A549 (cell line): ENCODE measurements at regions not wholly inside any gene's neighbourhood (a gene's known extent, or its start where the extent isn't known, plus 50 kb on each side); places are given as distances from the start of the nearest gene placed in this dataset.

Experiments used
- ATAC-seq, 2 experiments: fragments of 200-7000 bp in 1 of 2; fragments of >200 bp in 1 of 2; cut with Nextera tagmentation in 1 of 2; cut with Tn5 transposase in 1 of 2; 3 replicates each; pipeline versions ENCODE4 v1.8.0 to v1.9.1; 2018 to 2020; ENCODE audit warnings: mild to moderate bottlenecking in 1 of 2, moderate library complexity in 1 of 2
- CTCF ChIA-PET: fragments of 300-600 bp; sonication (Branson Sonifier 250); formaldehyde crosslinking; extraction: SDS; loops from one replicate; lab custom pipeline; 2021; ENCODE audit warnings: antibody characterized with exemption, inconsistent platforms; lab: Yijun Ruan, JAX
- POLR2A ChIA-PET: fragments of 350-600 bp; formaldehyde crosslinking; extraction: SDS; loops from one replicate; lab custom pipeline; 2021; ENCODE audit warnings: antibody characterized with exemption, inconsistent platforms; lab: Yijun Ruan, JAX
- DNase-seq, 2 experiments: peaks; one replicate each; pipeline versions ENCODE4 v3.0.0 to v3.0.0-alpha.2; 2011 to 2016; ENCODE audit warnings: low read depth in 1 of 2, low spot score in 1 of 2
- FAIRE-seq: peaks from 2 replicates; lab custom pipeline; 2011; peaks lifted over from hg19 to GRCh38; lab: Jason Lieb, UNC
- H3K27ac ChIP-seq, 2 experiments: fragments of >200 bp; sonication (Bioruptor Twin); formaldehyde crosslinking; 3 replicates each; pipeline ENCODE4 v1.5.1; 2016 to 2017
- H3K4me1 ChIP-seq: fragments of >200 bp; sonication (Bioruptor Twin); formaldehyde crosslinking; 3 replicates; pipeline ENCODE4 v1.6.1; 2016
- H3K4me2 ChIP-seq: fragments of >200 bp; sonication (Bioruptor Twin); formaldehyde crosslinking; 3 replicates; pipeline ENCODE4 v1.6.1; 2016
- H3K4me3 ChIP-seq: fragments of >200 bp; sonication (Bioruptor Twin); formaldehyde crosslinking; 3 replicates; pipeline ENCODE4 v1.5.1; 2016
- H3K9me3 ChIP-seq: fragments of >200 bp; sonication (Bioruptor Twin); formaldehyde crosslinking; 3 replicates; pipeline ENCODE4 v1.6.1; 2016
- CBX2 ChIP-seq: fragments of 200-600 bp; sonication (generic); IDR thresholded peaks from 2 replicates; pipeline ENCODE4 v1.6.1; 2016; ENCODE audit warnings: low read depth, mild to moderate bottlenecking, borderline replicate concordance
- CHD2 ChIP-seq: fragments of 150-350 bp; IDR thresholded peaks from 2 replicates; pipeline ENCODE4 v1.6.1; 2014; ENCODE audit warnings: low read length; ENCODE audit not compliant: partially characterized antibody
- FOXS1 ChIP-seq: fragments of 250-450 bp; sonication (Bioruptor Pico); IDR thresholded peaks from 2 replicates; pipeline ENCODE4 v1.5.0; 2020; ENCODE audit warnings: mild to moderate bottlenecking, moderate library complexity
- HDAC2 ChIP-seq: fragments of 200-600 bp; sonication (generic); IDR thresholded peaks from 2 replicates; pipeline ENCODE4 v1.6.1; 2016
- HOXB5 ChIP-seq: fragments of 250-450 bp; sonication (Bioruptor Pico); IDR thresholded peaks from 2 replicates; pipeline ENCODE4 v1.5.0; 2020; ENCODE audit warnings: mild to moderate bottlenecking, moderate library complexity
- MAFK ChIP-seq: fragments of 450-650 bp; IDR thresholded peaks from 2 replicates; pipeline ENCODE4 v1.6.1; 2014; ENCODE audit not compliant: partially characterized antibody
- MAZ ChIP-seq: fragments of 150-350 bp; IDR thresholded peaks from 2 replicates; pipeline ENCODE4 v1.6.1; 2014; ENCODE audit warnings: antibody characterized with exemption, low read depth, low read length, borderline replicate concordance
- NR3C1 ChIP-seq: fragments of >200 bp; sonication (Bioruptor Twin); formaldehyde crosslinking; IDR thresholded peaks from 3 replicates; pipeline ENCODE4 v1.6.1; 2017
- RARB ChIP-seq: fragments of 250-450 bp; sonication (Bioruptor Pico); IDR thresholded peaks from 2 replicates; pipeline ENCODE4 v1.8.0; 2021; ENCODE audit warnings: mild to moderate bottlenecking, moderate library complexity
- RNF2 ChIP-seq: fragments of 200-600 bp; sonication (generic); IDR thresholded peaks from 2 replicates; pipeline ENCODE4 v1.6.1; 2016; ENCODE audit warnings: low read depth, mild to moderate bottlenecking, antibody characterized with exemption, moderate library complexity, borderline replicate concordance
- SMC3 ChIP-seq: fragments of >200 bp; sonication (Bioruptor Twin); formaldehyde crosslinking; IDR thresholded peaks from 3 replicates; pipeline ENCODE4 v1.6.1; 2018; ENCODE audit warnings: inconsistent platforms
- SREBF2 ChIP-seq: fragments of 450-650 bp; IDR thresholded peaks from 2 replicates; pipeline ENCODE4 v1.6.1; 2014; ENCODE audit warnings: mild to moderate bottlenecking, moderate library complexity
- TFCP2L1 ChIP-seq: fragments of 250-450 bp; sonication (Bioruptor Pico); IDR thresholded peaks from 2 replicates; pipeline ENCODE4 v1.5.0; 2021; ENCODE audit warnings: mild to moderate bottlenecking
- TP53 ChIP-seq: fragments of 250-450 bp; sonication (Bioruptor Pico); IDR thresholded peaks from 2 replicates; pipeline ENCODE4 v1.5.0; 2021; ENCODE audit warnings: mild to moderate bottlenecking, moderate library complexity
- ZC3H11A ChIP-seq: fragments of 450-650 bp; IDR thresholded peaks from 2 replicates; pipeline ENCODE4 v1.6.1; 2014; ENCODE audit warnings: antibody characterized with exemption, mild to moderate bottlenecking
- WGBS: methylation state at CpG from one replicate; pipeline ENCODE4 v1.1.6; 2017; ENCODE audit errors: missing lambda C conversion rate; 5-methylcytosine and 5-hydroxymethylcytosine counted together
- TF ChIP-seq, protein P1 (sequence below): fragments of >200 bp; sonication (Bioruptor Twin); formaldehyde crosslinking; IDR thresholded peaks from 3 replicates; pipeline ENCODE4 v1.6.1; 2016
- TF ChIP-seq, protein P2 (sequence below): fragments of >200 bp; sonication (Bioruptor Twin); formaldehyde crosslinking; IDR thresholded peaks from 2 replicates; pipeline ENCODE4 v1.6.1; 2016
- TF ChIP-seq, protein P3 (sequence below): fragments of 200-600 bp; sonication (generic); IDR thresholded peaks from 2 replicates; pipeline ENCODE4 v1.6.1; 2016; ENCODE audit warnings: antibody characterized with exemption, mild to moderate bottlenecking, moderate library complexity
- TF ChIP-seq, protein P4 (sequence below): IDR thresholded peaks from 2 replicates; pipeline ENCODE4 v1.6.1; 2012; ENCODE audit warnings: low read depth, borderline replicate concordance
- TF ChIP-seq, protein P5 (sequence below): fragments of >200 bp; sonication (Bioruptor Twin); formaldehyde crosslinking; IDR thresholded peaks from 3 replicates; pipeline ENCODE4 v1.5.1; 2016

DNA sequence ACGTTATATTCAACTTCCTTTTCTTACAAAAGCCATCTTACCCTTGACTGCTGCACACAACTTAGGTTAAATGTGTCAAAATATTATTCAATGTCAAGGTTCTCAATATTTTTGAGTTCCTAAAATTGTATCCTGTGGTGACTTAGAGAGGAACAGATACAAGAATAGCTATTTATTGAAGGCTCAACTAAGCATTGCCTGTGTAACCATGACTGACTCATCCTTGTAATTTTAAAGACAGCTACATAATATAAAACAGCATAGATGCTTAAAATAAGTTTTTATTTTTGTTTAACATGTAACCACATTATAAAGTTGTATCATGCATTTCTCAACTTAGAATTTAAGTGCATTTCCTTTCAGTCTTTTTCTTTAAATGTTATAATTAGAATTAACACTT is 312.9 kb upstream of the RGMB start (continued):
- TF ChIP-seq RNF2, result no peak
- no peak for TF ChIP-seq SREBF2
- no peak for TF ChIP-seq NR3C1

DNA sequence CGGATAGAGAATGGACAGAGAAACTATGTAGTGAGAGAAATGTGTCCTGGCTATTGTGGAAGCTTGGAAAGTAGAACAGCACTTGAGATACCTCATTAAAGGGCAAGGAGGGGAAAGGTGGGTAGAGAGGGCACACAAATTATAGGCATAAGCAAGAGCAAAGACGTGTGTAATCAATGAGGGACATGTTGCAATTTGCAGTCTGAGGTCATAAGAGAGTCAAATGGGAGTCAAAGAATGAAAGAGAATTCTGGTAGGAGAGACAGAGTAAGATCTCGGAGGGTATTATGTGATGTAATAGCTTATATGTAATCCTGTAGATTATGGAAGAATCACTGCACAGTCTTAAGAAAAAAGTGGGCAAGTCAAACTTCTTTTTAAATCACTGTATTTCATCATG is 312.0 kb upstream of the RGMB start:
- POLR2A ChIA-PET, result no interaction called here
- no peak for ATAC-seq
- 25% methylated on average over 3 of the region's 3 CpGs for WGBS
- CTCF ChIA-PET, result no interaction called here
- no peaks in the 10 kb centered on the region for H3K9me3 ChIP-seq
- no peak overlapping the region for H3K4me3 ChIP-seq
- DNase-seq, result no peak
- TF ChIP-seq, protein P1, sequence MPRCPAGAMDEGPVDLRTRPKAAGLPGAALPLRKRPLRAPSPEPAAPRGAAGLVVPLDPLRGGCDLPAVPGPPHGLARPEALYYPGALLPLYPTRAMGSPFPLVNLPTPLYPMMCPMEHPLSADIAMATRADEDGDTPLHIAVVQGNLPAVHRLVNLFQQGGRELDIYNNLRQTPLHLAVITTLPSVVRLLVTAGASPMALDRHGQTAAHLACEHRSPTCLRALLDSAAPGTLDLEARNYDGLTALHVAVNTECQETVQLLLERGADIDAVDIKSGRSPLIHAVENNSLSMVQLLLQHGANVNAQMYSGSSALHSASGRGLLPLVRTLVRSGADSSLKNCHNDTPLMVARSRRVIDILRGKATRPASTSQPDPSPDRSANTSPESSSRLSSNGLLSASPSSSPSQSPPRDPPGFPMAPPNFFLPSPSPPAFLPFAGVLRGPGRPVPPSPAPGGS, result no peak
- TF ChIP-seq SMC3, result no peak
- no peak for TF ChIP-seq HOXB5
- TF ChIP-seq, protein P2, sequence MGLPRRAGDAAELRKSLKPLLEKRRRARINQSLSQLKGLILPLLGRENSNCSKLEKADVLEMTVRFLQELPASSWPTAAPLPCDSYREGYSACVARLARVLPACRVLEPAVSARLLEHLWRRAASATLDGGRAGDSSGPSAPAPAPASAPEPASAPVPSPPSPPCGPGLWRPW, result no peak
- no peak for TF ChIP-seq TP53 (CRISPR knock-in tag)
- TF ChIP-seq, protein P3, sequence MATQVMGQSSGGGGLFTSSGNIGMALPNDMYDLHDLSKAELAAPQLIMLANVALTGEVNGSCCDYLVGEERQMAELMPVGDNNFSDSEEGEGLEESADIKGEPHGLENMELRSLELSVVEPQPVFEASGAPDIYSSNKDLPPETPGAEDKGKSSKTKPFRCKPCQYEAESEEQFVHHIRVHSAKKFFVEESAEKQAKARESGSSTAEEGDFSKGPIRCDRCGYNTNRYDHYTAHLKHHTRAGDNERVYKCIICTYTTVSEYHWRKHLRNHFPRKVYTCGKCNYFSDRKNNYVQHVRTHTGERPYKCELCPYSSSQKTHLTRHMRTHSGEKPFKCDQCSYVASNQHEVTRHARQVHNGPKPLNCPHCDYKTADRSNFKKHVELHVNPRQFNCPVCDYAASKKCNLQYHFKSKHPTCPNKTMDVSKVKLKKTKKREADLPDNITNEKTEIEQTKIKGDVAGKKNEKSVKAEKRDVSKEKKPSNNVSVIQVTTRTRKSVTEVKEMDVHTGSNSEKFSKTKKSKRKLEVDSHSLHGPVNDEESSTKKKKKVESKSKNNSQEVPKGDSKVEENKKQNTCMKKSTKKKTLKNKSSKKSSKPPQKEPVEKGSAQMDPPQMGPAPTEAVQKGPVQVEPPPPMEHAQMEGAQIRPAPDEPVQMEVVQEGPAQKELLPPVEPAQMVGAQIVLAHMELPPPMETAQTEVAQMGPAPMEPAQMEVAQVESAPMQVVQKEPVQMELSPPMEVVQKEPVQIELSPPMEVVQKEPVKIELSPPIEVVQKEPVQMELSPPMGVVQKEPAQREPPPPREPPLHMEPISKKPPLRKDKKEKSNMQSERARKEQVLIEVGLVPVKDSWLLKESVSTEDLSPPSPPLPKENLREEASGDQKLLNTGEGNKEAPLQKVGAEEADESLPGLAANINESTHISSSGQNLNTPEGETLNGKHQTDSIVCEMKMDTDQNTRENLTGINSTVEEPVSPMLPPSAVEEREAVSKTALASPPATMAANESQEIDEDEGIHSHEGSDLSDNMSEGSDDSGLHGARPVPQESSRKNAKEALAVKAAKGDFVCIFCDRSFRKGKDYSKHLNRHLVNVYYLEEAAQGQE, result no peak
- no peak for TF ChIP-seq CHD2
- TF ChIP-seq, protein P4, sequence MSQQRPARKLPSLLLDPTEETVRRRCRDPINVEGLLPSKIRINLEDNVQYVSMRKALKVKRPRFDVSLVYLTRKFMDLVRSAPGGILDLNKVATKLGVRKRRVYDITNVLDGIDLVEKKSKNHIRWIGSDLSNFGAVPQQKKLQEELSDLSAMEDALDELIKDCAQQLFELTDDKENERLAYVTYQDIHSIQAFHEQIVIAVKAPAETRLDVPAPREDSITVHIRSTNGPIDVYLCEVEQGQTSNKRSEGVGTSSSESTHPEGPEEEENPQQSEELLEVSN, result no peak
- H3K4me1 ChIP-seq, result no peaks in the 10 kb centered on the region
- H3K4me2 ChIP-seq, result no peak overlapping the region
- H3K27ac ChIP-seq, result no peak overlapping the region
- FAIRE-seq, result no peak

DNA sequence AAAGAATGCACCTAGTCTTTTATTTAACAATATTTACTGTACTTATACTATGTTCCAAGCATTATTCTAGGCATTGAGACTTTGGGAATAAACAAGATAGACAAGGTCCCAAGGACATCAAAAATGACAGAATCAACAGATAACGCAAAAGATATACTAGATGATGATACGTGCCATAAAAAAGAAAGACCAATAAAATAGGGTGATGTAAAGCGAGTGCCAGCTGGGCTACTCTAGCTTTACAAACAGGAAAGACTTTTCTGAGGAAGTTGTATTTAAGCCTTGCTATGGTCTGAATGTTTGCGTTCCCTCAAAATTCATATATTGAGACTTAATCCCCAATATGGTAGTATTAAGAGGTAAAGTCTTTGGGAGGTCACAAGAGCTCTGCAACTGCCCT is 310.2 kb upstream of the RGMB start:
- DNase-seq, result no peak
- no peaks in the 10 kb centered on the region for H3K9me3 ChIP-seq
- POLR2A ChIA-PET, result no interaction called here
- no peak for ATAC-seq
- H3K27ac ChIP-seq, result no peak overlapping the region
- FAIRE-seq, result no peak
- CTCF ChIA-PET, result no interaction called here
- H3K4me2 ChIP-seq, result no peak overlapping the region
- 59% methylated on average over 4 of the region's 4 CpGs for WGBS
- H3K4me1 ChIP-seq, result no peaks in the 10 kb centered on the region; the same call in 2 of the 3 replicates
- H3K4me3 ChIP-seq, result no peak overlapping the region
- TF ChIP-seq ZC3H11A, result no peak
- TF ChIP-seq, protein P1, result no peak
- TF ChIP-seq SMC3, result no peak
- no peak for TF ChIP-seq MAZ

DNA sequence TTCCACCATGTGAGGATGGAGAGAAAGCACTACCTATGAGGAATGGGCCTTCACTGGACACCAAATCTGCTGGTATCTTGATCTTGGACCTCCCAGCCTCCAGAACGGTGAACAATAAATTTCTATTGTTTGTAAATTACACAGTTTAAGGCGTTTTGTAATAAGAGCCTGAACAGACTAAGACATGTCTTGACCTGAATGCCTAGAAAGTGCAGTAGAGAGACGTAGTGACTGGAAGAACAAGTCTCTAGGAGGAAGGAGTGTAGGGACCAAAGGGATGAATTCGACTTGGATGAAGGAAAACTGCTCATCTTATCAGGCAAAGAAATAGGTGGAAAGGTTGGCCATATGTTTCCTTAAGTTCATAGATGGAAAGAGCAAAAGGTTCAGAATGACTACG is 309.8 kb upstream of the RGMB start:
- ATAC-seq (no peak), DNase-seq (no peak), FAIRE-seq (no peak)
- Histone ChIP-seq H3K4me1 (no peaks in the 10 kb centered on the region; the same call in 2 of the 3 replicates), H3K9me3 (no peaks in the 10 kb centered on the region), H3K27ac (no peak overlapping the region), H3K4me2 (no peak overlapping the region), H3K4me3 (no peak overlapping the region)
- ChIA-PET POLR2A (no interaction called here), CTCF (no interaction called here)
- TF ChIP-seq MAZ (no peak), RARB (CRISPR knock-in tag) (no peak), MAFK (no peak), FOXS1 (CRISPR knock-in tag) (no peak), TFCP2L1 (CRISPR knock-in tag) (no peak), HDAC2 (no peak), CBX2 (no peak)
- TF ChIP-seq, protein P5, sequence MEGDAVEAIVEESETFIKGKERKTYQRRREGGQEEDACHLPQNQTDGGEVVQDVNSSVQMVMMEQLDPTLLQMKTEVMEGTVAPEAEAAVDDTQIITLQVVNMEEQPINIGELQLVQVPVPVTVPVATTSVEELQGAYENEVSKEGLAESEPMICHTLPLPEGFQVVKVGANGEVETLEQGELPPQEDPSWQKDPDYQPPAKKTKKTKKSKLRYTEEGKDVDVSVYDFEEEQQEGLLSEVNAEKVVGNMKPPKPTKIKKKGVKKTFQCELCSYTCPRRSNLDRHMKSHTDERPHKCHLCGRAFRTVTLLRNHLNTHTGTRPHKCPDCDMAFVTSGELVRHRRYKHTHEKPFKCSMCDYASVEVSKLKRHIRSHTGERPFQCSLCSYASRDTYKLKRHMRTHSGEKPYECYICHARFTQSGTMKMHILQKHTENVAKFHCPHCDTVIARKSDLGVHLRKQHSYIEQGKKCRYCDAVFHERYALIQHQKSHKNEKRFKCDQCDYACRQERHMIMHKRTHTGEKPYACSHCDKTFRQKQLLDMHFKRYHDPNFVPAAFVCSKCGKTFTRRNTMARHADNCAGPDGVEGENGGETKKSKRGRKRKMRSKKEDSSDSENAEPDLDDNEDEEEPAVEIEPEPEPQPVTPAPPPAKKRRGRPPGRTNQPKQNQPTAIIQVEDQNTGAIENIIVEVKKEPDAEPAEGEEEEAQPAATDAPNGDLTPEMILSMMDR, result no peak
- 14% methylated on average over 5 of the region's 5 CpGs for WGBS
